Loucy (cell line): ENCODE measurements at regions not wholly inside any gene's neighbourhood (a gene's known extent, or its start where the extent isn't known, plus 50 kb on each side); places are given as distances from the start of the nearest gene placed in this dataset.

Experiments
- H2AFZ ChIP-seq: fragments of 200-600 bp; sonication (generic); 2 replicates; pipeline ENCODE4 v1.6.0; 2016; ENCODE audit warnings: antibody characterized with exemption, mild to moderate bottlenecking, low read length, moderate library complexity
- H3F3A ChIP-seq: fragments of 200-600 bp; 2 replicates; pipeline ENCODE4 v1.6.0; 2016; ENCODE audit warnings: antibody characterized with exemption, low read depth, mild to moderate bottlenecking
- H3K27me3 ChIP-seq: fragments of 200-600 bp; sonication (generic); 2 replicates; pipeline ENCODE4 v1.6.1; 2014; ENCODE audit warnings: low read length, mild to moderate bottlenecking; ENCODE audit not compliant: insufficient read depth, poor library complexity, severe bottlenecking
- H3K36me3 ChIP-seq: fragments of 200-600 bp; sonication (generic); 2 replicates; pipeline ENCODE4 v1.6.1; 2016; ENCODE audit warnings: low read length; ENCODE audit not compliant: insufficient read depth
- H3K4me1 ChIP-seq: fragments of 200-600 bp; sonication (generic); 2 replicates; pipeline ENCODE4 v1.5.1; 2014; ENCODE audit warnings: low read length, mild to moderate bottlenecking; ENCODE audit not compliant: insufficient read depth, poor library complexity, severe bottlenecking
- H3K4me2 ChIP-seq: fragments of 200-600 bp; sonication (generic); 2 replicates; pipeline ENCODE4 v1.6.0; 2014; ENCODE audit warnings: antibody characterized with exemption, low read length, low read depth, mild to moderate bottlenecking; ENCODE audit not compliant: poor library complexity, severe bottlenecking
- H3K4me3 ChIP-seq: fragments of 200-600 bp; sonication (generic); 2 replicates; pipeline ENCODE4 v1.5.1; 2014; ENCODE audit warnings: low read length, mild to moderate bottlenecking, mixed read lengths; ENCODE audit not compliant: poor library complexity, severe bottlenecking
- H3K79me2 ChIP-seq: fragments of 200-600 bp; sonication (generic); 2 replicates; pipeline ENCODE4 v1.6.1; 2014; ENCODE audit warnings: low read length; ENCODE audit not compliant: insufficient read depth
- H3K9ac ChIP-seq: fragments of 200-600 bp; sonication (generic); 2 replicates; pipeline ENCODE4 v1.6.0; 2014; ENCODE audit warnings: mild to moderate bottlenecking, low read depth, low read length, moderate library complexity; ENCODE audit not compliant: poor library complexity, severe bottlenecking
- H3K9me2 ChIP-seq: fragments of 200-600 bp; sonication (generic); replicated peaks from 2 replicates; pipeline ENCODE4 v1.6.1; 2016; ENCODE audit warnings: low read depth, low read length, mixed read lengths
- H3K9me3 ChIP-seq: fragments of 200-600 bp; sonication (generic); 2 replicates; pipeline ENCODE4 v1.6.1; 2014; ENCODE audit warnings: mild to moderate bottlenecking, antibody characterized with exemption, low read length, low read depth; ENCODE audit not compliant: insufficient read depth
- H4K20me1 ChIP-seq: fragments of 200-600 bp; sonication (generic); 2 replicates; pipeline ENCODE4 v1.6.0; 2014; ENCODE audit warnings: antibody characterized with exemption, low read length, mild to moderate bottlenecking; ENCODE audit not compliant: insufficient read depth, poor library complexity, severe bottlenecking
- EZH2phosphoT487 ChIP-seq: fragments of 200-600 bp; IDR thresholded peaks from 2 replicates; pipeline ENCODE4 v1.6.1; 2018; ENCODE audit warnings: antibody characterized with exemption, mild to moderate bottlenecking, moderate library complexity, borderline replicate concordance
- TF ChIP-seq, protein P1 (sequence below): fragments of 200-600 bp; sonication (generic); conservative IDR thresholded peaks from 2 replicates; pipeline ENCODE4 v1.5.1; 2014; ENCODE audit warnings: mild to moderate bottlenecking, antibody characterized with exemption, low read length

GRCh38 chr7:108662783-108663362 is 93.2 kb downstream of the DNAJB9 start:
- TF ChIP-seq, protein P1, sequence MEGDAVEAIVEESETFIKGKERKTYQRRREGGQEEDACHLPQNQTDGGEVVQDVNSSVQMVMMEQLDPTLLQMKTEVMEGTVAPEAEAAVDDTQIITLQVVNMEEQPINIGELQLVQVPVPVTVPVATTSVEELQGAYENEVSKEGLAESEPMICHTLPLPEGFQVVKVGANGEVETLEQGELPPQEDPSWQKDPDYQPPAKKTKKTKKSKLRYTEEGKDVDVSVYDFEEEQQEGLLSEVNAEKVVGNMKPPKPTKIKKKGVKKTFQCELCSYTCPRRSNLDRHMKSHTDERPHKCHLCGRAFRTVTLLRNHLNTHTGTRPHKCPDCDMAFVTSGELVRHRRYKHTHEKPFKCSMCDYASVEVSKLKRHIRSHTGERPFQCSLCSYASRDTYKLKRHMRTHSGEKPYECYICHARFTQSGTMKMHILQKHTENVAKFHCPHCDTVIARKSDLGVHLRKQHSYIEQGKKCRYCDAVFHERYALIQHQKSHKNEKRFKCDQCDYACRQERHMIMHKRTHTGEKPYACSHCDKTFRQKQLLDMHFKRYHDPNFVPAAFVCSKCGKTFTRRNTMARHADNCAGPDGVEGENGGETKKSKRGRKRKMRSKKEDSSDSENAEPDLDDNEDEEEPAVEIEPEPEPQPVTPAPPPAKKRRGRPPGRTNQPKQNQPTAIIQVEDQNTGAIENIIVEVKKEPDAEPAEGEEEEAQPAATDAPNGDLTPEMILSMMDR: no peak
- no peak for TF ChIP-seq EZH2phosphoT487
- Histone ChIP-seq H3K27me3 (no peaks in the 10 kb centered on the region), H3K4me1 (no peaks in the 10 kb centered on the region), H4K20me1 (no peaks in the 10 kb centered on the region), H2AFZ (no peak overlapping the region), H3K9me2 (no peaks in the 10 kb centered on the region), H3K9me3 (no peaks in the 10 kb centered on the region), H3K4me3 (no peak overlapping the region), H3K4me2 (no peak overlapping the region), H3K79me2 (no peaks in the 10 kb centered on the region), H3K36me3 (no peaks in the 10 kb centered on the region), H3F3A (no peaks in the 10 kb centered on the region), H3K9ac (no peak overlapping the region)

GRCh38 chr7:108663701-108664100 is 94.0 kb downstream of the DNAJB9 start:
- Histone ChIP-seq H2AFZ (no peak overlapping the region), H3K4me2 (no peak overlapping the region), H3K9me2 (no peaks in the 10 kb centered on the region), H3K9me3 (no peaks in the 10 kb centered on the region), H3K27me3 (no peaks in the 10 kb centered on the region), H3K4me3 (no peak overlapping the region), H3K9ac (no peak overlapping the region), H3F3A (no peaks in the 10 kb centered on the region), H4K20me1 (no peaks in the 10 kb centered on the region), H3K79me2 (no peaks in the 10 kb centered on the region), H3K36me3 (no peaks in the 10 kb centered on the region), H3K4me1 (no peaks in the 10 kb centered on the region)
- TF ChIP-seq EZH2phosphoT487: no peak
- TF ChIP-seq, protein P1: no peak

DNA sequence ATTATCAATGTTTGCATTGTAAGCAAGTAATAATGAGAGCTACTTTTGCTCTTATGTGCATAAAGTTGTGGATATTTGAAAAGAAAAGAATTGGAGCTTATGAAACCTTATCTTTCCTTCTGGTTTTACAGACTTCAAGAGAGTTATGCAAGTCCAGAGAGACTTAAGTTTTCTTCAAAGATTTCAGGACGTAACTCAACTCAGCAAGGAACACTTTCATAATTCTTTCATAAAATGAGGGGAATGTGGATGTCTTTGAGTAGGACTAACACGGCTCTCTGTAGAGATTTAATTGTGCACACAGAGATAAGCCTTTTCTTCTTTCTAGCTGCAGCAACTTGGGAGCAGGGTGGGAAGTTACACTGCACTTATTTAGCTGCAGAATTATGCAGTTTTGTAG is 97.5 kb downstream of the DNAJB9 start:
- Histone ChIP-seq H3K79me2 (no peaks in the 10 kb centered on the region), H3K27me3 (no peaks in the 10 kb centered on the region), H3K4me1 (no peaks in the 10 kb centered on the region), H4K20me1 (no peaks in the 10 kb centered on the region), H3K9me2 (no peaks in the 10 kb centered on the region), H3K9me3 (no peaks in the 10 kb centered on the region), H2AFZ (no peak overlapping the region), H3F3A (no peaks in the 10 kb centered on the region), H3K4me3 (no peak overlapping the region), H3K9ac (no peak overlapping the region), H3K36me3 (no peaks in the 10 kb centered on the region), H3K4me2 (no peak overlapping the region)
- no peak for TF ChIP-seq EZH2phosphoT487
- TF ChIP-seq, protein P1: no peak
